Middle frontal gyrus (tissue), 1 donor: ENCODE measurements at regions not wholly inside any gene's neighbourhood (a gene's known extent, or its start where the extent isn't known, plus 50 kb on each side); places are given as distances from the start of the nearest gene placed in this dataset.
"Not testable (repeated sequence)": the region's sequence is repeated elsewhere in the genome, so short reads cannot be mapped to it uniquely, and the experiment has no call there.

Experiments
- DNase-seq: peaks from one replicate; pipeline ENCODE4 v3.0.0-alpha.2; 2015; ENCODE audit warnings: low spot score; ENCODE audit errors: extremely low spot score

GRCh38 chr5:86510330-86510915 lies 107.3 kb upstream of the COX7C start:
- not testable (repeated sequence) for DNase-seq

DNA sequence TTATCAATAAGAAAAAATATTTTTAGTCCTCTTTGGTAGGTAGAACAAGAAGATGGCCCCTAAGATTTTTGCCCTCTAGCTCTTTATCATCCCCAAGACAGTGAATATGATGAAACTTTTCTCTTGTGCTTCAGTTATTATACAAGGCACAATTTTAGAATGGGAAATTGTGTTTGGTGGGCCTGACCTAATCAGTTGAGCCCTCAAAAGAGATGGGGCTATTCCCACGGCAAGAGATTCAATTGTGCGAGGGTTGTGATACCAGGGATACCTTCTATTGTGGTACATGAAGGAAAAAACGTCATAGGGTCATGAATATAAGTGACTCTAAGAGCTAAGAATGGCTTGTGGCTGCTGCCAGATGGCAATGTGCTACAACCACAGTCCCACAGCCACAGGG lies 94.0 kb upstream of the COX7C start:
- DNase-seq: no peak

GRCh38 chr5:86525622-86526021 lies 92.1 kb upstream of the COX7C start:
- DNase-seq: no peak

DNA sequence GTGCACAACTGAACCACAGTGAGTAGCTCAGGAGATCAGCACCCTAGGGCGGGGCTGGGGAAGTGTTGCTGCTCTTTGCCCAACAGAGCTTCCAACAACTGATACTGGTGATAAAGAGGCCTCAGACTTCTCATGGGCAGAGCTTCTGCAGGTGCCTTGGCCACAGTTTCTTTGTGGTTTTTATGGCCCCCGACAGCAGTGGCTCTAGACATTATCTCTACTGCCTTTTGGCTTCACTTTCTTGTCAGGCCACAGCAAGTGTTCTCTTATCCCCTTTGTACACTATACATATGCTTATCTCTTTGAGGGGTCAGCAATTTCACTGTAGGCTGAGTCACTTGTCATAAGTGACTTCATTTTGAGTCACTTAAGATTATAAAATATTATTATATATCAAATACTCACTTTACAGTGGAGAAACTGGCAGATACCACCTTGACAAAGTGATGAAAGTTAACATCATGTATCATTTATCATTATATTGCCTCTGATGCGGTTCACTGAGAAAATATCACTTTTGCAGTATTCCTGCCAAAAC lies 90.9 kb upstream of the COX7C start:
- DNase-seq: no peak

GRCh38 chr5:86532429-86532828 lies 85.3 kb upstream of the COX7C start:
- no peak for DNase-seq

DNA sequence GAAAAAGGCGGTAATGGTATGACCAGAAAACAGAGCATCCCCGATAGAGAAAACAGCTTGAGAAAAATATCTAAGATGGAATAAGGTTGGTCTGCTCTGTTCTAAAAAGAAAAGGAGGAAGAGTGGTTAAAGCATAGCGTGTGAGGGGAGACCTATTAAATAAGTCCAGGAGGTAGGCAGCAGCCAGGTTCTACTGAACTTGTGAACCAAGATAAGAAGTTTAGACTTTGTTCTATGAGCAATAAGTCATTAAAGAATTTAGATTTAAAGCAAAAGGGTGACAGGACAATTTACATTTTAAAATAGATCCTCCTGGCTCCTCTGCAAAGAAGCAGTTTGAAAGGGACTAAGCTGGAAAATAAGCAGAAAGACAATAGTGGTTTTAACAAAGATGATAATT lies 81.3 kb upstream of the COX7C start:
- no peak for DNase-seq

DNA sequence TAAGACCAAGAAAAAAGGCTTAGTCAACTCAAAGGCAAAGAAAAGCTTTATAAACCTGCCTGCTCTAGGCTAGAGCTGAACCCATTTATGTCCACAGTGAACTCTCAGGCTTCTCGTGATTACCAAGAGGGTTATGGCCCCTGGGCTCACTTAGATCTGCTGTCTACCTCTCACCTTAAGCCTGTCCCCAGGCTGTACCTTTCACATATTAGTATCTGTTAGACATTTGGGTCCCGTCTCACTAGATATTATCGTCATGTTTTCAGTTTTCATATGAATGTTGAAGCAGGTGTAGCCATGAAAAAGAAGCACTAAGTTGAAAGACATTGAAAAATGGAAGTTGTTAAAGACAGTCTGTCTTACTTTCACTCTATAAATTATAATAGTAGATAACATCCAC lies 75.2 kb upstream of the COX7C start:
- DNase-seq: no peak

GRCh38 chr5:86546044-86546443 lies 71.7 kb upstream of the COX7C start:
- DNase-seq: no peak

- DNase-seq: no peak
Observed at GRCh38 chr5:86546582-86546981, 71.2 kb upstream of the COX7C start.

DNA sequence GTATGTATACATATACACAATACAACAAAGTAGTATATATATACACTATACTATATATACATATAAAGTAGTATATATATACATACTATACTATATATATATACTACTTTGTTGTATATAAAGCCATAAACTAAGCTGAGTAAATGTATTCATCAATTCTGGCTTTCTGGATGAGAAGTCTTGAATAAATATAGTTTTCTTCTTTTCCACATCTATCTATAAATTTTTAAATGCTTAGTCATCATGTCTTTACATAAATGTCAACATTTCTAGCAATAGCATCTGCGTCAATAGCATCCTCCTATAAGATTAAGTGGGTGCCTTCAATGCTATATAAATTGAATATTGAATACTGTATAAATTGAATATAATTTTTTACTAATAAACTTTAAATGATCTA lies 63.1 kb upstream of the COX7C start:
- DNase-seq: no peak

- DNase-seq: no peak
Observed at GRCh38 chr5:86557920-86558319, 59.8 kb upstream of the COX7C start.

- no peak for DNase-seq
Observed at GRCh38 chr5:86565197-86565789, 52.4 kb upstream of the COX7C start.

DNA sequence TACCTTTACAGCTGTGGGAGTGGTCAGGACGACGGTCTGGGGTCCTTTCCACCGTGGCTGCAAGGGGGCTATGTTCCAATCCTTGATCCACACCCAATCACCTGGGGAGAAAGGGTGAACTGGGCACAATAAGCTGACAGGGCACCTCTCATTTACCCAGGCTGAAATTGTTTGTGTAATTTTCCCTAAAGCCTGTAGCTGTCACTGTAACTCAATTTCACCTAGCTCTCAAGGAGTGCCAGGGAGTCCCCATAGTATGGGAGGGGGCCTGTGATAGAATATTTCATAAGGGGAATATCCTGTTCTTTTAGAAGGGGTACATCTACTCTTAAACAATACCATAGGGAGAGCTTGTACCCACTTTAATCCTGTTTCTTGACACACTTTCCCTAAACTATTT lies 51.7 kb upstream of the COX7C start:
- DNase-seq: not testable (repeated sequence)
